ENCODE measurements at regions not wholly inside any gene's neighbourhood (a gene's known extent, or its start where the extent isn't known, plus 50 kb on each side); places are given as distances from the start of the nearest gene placed in this dataset.
"Not testable (repeated sequence)": the region's sequence is repeated elsewhere in the genome, so short reads cannot be mapped to it uniquely, and the experiment has no call there.

DNA sequence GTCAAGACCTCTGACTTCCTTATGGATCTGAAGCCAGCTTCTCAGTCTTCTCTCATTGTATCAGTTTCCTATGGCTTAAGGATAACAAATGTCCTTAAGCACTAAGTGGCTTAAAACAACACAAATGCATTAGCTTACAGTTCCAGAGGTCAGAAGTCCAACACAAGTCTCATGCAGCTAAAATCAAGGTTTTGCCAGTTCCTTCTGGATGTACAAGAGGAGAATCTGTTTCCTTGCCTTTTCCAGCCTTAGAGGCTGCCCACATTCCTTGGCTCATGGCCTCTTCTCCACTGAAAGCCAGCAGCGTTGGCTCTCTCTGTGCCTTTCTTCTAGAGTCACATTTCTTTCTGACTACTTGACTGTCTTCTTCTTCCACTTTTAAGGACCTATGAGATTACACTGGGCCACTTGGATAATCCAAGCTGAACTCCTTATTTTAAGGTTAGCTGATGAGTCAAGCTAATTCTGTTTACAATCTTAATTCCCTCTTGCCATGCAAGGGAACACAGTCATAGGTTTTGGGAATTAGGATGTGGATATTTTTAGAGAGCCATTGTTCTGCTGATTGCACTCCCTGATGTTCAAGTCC lies 179.0 kb downstream of the BCAS1 start:
- DNase-seq, result no peak

DNA sequence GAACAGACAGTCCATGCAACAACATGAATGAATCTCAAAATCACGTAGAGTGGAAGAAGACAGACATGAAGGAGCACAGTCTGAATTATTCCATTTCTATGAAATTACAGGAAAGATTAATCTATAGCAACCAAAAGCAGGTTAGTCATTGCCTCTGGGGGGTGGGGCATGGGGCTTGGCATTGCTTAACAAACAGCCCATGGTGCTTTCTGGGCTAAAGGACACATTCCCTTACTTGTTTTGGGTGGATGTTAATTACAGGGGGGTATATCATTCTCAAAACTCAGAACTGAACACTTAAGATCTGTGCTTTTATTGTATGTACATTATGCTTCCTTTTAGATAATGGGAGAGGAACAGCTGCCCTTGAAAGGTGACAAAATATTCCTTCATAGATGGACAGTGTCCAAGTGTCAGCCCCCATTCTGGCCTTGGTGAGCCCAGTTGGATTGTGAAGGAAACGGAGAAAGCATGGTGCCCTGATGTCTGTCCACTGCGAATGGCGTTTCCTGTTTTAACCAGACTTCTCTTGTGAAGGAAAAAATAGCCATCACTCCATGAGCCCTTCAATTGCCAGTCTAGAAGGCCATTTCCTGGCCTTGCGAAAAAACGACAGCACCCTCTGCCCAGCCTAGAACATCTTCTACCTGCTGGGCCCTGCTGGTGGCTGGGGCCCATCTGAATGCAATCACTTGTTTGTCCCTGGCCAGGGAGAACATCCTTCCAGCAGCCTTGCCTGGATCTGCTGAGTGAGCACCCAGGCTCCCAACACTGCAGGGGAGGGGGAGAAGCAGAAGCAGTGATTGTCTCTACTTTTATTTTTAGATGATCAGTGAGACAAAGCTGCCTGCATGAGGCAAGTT lies 179.7 kb downstream of the BCAS1 start:
- no peak for DNase-seq

DNA sequence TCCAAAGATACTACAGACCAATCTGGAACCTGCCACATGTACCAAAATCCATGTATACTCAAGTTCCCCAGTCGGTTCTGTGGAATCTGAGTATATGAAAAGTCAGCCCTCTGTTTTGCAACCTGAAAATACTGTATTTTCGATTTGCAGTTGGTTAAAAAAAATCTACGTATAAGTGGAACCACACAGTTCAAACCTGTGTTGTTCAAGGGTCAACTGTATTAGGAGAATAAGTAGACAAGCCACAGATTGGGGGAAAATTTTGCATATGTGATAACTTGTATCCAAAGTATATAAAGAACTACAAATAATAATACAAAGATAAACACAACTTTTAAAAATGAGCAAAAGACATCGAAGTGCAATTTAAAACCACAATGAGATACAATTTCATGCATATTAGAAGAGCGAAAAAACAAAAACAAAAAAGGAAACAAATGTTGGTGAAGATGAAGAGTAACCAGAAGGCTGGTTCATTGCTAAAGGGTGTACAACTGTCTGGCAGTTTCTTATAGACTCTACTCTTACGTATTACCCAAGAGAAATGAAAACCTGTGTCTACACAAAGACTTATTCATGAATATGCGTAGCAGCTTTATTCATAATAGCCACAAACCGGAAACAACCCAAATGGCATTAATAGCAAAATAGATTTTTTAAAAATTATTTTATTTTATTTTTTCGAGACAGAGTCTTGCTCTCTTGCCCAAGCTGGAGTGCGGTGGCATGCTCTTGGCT lies 180.8 kb downstream of the BCAS1 start:
- no peak for DNase-seq

DNA sequence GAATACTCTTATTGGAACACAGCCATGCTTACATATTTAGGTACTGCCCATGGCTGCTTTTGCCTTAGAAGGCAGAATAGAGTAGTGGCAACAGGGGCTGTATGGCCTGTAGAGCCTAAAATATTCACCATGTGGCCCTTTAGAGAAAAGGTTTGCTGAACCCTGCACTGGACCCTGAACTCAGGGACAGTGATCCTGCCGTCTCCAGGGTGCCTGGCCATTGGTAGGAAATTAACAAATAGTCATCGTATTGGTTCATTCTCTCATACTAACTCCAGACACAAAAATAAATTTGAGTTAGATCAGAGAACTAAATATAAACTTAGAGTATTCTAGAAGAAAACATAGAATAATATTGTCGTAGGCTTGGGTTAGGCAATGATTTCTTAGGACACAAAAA lies 181.4 kb downstream of the BCAS1 start:
- DNase-seq, result no peak

DNA sequence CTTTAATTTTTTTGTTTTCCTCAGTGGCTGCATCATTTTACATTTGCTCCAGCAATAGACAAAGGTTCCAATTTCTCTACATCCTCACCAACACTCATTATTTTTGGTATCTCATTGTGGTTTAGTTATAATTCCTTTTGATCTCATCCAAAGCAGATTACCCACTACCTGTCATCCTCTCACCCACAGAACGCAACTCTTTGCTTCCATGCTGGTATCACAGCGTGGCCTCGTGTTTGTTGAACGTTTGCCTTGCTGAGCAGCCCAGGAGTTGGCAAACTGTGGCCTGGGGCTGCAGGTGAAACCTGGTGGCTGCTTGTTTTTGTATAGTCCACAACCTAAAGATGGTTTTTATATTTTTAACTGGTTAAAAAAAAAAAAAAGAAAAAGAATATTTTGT lies 181.9 kb downstream of the BCAS1 start:
- DNase-seq, result no peak

DNA sequence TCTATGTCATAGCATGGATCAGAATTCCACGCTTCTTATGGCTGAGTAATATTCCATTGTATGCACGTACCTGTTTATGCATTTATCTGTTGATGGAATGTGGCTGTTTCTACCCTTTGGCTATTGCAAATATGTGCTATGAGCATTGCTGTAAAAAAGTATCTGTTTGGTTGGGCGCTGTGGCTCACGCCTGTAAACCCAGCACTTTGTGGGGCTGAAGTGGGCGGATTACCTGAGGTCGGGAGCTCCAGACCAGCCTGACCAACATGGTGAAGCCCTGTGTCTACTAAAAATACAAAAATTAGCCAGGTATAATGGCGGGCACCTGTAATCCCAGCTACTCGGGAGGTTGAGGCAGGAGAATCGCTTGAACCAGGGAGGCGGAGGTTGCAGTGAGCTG lies 182.4 kb downstream of the BCAS1 start:
- DNase-seq, result no peak

DNA sequence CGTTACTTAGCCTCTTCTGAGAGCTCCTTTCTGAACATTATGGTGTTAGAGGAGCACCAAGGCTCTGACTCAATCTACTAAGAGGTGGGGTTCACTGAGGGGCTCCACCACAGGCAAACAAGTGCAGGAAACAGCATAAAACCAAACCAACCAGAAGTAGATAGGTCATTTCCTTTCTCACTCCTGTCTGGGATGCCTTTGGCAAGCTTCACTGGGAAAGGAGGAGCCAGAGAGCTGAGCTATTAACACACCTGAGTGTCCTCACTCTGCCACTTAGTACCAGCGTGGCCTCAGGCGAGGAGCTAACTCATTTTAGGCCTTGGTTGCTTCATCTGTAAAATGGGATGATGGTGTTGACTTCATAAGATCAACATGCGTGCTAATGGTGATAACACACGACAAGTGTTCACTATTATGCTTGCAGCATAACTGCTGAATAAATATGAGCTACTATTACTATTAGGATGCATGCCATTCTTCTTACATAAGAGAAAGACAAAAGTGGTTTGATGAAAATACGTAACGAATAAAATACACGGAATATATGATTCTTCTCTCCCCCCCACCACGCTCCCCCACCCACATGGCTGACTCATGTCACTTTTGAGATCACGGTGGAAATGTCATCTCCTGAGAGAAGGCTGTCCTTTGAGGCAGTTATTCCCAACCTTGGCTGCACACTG lies 185.4 kb downstream of the BCAS1 start:
- no peak for DNase-seq

DNA sequence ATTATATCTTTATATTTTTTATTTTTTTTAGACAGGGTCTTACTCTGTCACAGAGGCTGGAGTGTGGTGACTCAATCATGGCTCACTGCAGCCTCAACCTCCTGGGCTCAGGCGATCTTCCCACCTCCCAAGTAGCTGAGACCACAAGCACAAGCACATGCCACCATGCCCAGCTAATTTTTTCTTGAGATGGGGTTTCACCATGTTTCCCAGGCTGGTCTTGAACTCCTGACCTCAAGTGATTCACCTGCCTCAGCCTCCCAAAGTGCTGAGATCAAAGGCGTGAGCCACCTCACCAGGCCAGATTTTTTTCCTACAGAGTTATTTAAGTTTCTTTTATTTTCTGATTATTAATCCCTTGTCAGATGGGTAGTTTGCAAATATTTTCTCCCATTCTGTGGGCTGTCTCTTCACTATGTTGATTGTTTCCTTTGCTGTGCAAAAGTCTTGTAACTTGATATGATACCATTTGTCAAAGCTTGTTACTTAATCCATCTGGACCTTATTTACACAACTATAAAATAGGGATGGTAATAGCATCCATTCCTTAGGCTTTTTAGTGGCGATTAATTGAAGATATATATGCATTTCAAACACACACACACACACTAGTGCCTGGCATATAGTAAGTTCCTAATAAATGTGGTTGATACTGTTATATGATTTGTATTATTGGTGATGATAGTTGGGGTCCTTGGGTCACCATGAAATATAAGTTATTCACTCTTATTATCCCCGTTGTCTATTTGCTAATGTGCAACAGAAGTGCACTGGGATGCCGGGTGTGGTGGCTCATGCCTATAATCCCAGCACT lies 187.1 kb downstream of the BCAS1 start:
- no peak for DNase-seq

DNA sequence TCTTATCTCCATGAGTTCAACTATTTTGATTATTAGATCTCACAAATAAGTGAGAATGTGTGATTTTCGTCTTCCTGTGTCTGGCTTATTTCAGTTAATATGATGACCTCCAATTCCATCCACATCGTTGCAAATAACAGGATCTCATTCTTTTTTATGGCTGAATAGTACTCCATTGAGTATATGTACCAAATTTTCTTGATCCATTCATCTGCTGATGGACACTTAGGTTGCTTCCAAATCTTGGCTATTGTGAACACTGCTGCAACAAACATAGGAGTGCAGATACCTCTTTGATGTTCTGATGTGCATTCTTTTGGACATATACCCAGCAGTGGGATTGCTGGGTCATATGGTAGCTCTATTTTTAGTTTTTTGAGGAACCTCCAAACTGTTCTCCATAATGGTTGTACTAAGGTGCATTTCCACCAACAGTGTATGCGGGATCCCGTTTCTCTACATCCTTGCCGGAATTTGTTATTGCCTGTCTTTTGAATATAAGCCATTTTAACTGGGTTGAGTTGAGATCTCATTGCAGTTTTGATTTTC lies 187.9 kb downstream of the BCAS1 start:
- not testable (repeated sequence) for DNase-seq

DNA sequence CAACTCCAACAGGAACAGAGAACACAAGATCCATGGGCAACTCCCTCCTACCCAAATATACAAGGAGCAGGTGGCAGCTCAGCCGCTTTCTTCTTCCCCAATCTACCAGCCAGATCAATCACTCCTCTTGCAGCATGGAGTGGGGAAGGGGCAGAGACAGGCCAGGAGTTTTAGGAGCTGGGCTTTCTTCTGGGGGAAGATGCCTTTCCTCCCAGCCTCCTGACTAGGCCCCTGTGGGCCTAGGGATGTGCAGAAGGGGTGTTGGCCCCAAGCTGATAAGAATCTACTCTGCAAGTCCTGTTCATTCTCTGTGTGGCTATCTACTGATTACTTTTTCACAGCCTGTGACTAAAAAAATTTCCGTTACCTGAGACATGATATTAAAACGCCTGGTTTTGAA lies 189.0 kb downstream of the BCAS1 start:
- DNase-seq, result no peak

DNA sequence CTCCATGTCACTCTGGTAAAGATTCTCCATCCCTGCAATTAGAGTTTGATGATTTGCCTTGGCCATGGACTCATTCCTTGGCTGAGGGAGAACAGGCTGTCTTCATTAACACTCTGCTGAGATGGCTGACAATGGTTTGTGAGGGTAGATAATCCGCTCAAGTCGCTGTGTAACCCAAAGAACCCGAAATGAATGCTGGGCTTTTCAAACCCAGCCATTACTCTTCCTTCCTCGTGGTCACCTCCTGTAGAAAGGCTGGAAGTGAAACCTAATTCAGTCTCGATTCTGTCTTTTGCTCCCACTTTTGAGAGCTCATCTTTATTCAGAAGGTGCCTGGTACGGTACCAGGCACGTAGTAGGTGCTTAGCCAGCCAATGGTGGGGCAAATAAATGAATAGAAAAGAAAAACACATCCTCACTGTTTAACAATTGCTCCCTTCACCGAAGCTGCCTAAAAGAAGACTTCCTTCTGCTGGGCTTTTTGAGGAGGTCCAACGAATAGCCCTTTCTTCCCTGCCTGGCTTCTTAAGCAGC lies 190.2 kb downstream of the BCAS1 start:
- DNase-seq, result no peak

DNA sequence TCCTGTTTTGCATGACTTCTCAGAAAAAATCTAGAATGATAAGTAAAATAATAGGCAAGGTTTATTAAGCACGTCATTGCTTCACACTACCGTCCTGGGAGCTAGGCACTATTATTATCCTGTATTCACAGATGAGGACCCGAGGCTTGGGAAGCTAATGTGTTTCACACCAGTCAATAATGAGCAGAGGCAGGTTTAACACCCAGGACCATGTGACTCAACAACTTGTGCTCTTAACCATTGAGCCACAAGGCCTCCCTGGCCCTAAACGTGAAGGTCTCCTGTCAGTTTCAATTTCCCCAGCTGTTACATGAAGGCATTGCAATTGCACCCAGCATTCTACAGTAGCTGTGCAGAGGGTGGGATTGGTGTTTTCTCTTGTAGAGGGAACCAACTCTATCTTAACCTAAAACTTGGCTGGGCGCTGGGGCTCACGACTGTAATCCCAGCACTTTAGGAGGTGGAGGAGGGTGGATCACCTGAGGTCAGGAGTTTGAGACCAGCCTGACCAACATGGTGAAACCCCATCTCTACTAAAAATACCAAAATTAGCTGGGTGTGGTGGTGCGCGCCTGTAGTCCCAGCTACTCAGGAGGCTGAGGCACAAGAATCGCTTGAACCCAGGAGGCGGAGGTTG lies 191.2 kb downstream of the BCAS1 start:
- DNase-seq, result no peak

DNA sequence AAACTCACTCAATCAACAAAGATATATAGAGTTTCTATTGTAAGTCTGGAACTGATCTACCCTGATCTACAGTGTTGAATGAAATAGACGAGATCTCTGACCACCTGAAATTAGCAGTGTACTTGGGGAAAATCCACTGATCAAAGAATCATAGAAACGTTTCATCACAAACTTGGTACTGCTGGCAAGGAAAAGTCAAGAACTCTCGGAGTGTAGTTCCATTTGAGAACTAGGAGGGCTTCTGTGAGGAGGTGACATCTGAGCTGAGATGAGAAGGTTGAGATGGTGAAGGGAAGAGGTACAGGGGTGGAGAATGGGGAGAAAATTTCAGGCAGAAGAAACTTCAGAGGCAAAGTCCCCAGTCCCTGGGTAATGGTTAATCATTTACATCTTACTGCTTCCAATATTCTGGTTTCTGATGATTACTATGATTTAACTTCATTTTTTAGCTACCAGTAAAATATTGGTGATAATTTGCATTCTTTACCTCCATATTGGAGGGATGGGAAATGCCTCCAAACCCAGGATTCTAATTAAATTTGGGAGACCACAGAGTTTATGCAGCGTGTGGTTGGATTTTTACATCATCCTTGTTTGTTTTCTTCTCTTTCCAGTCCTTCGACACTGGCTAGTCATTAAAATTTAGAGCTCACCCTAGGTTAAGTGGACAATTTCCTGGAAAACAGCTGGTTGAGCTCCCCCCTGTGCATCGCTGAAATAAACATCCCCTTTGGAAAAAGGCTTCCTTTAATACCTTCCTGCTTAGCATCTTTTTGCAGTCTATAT lies 191.9 kb downstream of the BCAS1 start:
- no peak for DNase-seq

DNA sequence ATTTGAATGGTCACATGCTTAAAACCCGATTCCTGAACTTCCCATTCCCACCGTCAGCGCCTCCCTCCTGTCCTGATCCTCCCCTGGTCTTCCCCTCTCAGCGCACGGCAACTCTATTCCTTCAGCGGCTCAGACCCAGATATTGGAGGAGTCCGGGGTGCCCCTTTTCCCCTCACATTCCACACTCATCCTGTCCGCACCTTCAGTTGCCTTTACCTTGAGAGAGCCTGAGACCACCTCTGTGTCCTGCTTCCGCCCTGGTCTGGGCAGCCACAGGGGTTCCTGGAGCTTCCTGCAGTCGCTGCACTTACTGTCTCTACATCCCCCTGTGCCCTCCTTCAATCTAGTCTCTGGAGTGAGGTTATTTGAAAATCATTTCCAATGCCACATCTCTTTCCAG lies 193.4 kb downstream of the BCAS1 start:
- no peak for DNase-seq

DNA sequence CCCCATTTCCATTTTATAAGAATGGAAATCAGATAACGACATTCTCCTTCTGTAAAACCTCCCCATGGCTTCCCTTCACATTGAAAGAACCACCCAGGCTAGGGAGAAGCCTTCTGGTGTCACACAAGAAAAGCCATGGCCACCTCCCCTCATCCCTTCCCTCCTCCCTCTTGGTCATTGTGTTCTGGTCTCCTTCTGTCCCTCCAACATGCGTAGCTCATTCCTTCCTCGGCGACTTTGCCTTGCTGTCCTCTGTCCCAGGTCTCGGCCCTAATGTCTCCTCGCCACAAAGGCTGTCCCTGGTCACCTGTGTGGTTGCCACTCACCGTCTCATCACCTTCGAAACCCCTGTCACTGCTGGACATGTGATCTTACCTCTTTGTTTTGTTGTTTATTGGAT lies 193.9 kb downstream of the BCAS1 start:
- DNase-seq, result no peak

DNA sequence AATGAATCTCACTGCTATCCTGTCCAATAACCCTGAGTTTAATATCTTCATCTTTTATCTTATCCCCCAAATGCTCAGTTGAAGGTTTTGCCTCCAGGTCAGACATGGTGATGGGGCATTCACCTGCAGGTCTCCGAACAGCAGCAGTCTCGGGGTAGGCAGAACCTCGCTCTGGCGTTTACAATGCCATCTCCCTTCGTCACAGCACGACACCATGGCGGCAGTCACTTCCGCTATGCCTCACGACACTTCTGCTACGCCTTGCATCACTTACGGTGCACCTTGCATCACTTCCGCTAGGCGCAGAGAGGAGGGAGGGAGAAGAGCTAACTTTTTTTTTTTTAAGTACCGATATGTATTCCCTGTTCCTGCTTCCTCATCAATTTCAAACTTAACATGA lies 194.9 kb downstream of the BCAS1 start:
- no peak for DNase-seq

DNA sequence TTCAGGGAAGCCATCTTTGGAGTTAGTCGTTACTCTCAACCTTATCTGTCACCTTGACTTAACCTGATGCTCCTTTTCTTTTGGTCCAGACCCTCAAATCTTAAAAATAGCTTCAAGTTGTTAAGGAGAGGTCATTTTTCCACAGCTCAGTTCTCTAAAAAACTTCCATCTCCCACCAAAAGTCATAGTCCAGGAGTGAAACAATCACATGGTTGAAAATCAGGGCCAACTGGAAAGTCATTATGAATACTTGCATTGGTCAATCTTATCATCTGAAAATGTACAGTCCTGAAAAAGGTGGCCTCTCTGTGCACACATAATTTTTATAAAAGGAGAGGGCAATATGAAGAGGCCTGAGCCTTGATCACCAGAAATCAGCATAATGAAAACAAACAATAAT lies 195.7 kb downstream of the BCAS1 start:
- DNase-seq, result no peak

DNA sequence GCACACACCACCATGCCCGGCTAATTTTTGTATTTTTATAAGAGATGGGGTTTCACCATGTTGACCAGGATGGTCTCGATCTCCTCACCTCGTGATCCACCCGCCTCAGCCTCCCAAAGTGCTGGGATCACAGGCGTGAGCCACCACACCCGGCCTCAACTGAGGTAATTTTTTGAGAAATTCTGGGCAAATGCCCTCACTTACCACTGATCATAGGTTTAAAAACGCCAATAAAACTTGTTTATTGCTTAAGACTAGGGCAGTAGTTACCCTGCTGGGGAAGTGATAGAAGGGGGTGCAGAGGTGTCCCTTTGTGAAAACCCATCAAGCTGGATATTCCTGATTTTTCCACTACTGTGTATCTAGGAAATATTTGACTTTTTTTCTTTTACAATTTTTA lies 196.3 kb downstream of the BCAS1 start:
- no peak for DNase-seq

DNA sequence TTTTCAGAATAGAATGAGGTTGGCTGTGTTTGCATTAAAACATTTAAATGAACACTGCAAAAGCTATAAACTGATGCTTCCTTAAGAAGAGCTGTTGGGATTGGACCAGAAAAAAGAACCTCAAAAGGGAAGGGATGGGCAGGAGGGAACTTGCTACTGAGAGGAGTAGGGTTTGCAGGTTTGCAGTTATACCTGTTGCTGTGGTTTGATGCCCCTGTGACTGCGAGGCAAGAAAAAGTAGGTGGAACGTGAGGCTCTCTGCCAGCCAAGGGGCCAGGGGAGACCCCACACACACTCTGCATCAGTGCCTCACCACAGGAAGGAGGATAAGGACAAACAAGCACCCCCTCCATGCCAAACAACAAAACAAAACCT lies 197.2 kb downstream of the BCAS1 start:
- no peak for DNase-seq

DNA sequence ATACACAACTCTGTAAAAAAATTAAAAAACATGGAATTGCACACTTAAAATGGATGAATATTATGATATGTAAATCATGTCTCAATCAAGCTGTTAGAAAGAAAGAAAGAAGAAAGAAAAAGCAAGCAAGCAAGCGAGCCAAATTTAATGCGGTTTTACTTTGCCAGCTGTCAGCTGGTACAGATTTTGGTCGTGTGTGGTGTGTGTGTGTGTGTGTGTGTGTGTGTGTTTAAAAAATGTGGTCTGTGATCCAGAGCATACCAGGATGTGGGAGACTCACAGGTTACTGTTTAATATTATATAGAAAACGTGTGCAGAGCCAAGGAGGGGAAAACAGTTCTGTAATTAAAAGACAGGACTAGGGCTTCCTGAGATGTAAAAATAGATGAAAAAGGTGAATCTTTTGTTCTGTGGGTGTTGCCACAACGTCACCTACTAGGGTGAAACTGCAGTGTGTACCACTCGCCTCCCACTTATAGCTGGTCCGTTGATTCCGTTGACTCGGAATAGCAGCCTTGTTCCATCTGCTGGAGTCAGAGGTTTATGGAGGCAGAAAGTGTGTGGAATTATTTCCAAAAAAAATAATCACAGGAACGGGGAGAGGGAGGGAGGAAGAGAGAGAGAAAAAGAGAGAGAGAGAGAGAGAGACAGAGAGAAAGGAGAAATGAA lies 197.7 kb downstream of the BCAS1 start:
- DNase-seq, result no peak
